ENCODE measurements at regions not wholly inside any gene's neighbourhood (a gene's known extent, or its start where the extent isn't known, plus 50 kb on each side); places are given as distances from the start of the nearest gene placed in this dataset.

DNA sequence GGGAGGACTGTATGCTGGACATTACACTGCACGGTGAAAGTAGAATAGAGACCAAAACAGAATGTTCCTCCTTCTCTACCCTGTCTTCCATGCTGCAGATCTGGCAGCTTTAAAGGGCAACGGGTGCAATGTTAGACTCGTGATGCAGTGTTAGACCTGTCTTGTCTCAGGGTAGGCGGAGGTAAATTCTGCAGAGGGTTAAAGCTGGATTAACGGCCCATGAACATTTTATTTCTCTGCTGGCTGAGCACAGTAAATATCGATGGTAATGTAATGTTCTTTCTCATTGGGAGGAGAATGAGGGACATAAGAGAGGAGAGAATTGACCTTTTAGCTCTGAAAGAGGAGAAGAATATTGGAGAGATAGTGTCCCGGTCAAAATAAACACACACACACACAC, 178.9 kb downstream of the NMUR2 start:
- TF ChIP-seq FOXK2 (IDR thresholded peaks at IDR 0.05) (no peak), HDGF (IDR thresholded peaks at IDR 0.05; ENCODE audit: borderline replicate concordance) (no peak)
- TF ChIP-seq, protein P1, sequence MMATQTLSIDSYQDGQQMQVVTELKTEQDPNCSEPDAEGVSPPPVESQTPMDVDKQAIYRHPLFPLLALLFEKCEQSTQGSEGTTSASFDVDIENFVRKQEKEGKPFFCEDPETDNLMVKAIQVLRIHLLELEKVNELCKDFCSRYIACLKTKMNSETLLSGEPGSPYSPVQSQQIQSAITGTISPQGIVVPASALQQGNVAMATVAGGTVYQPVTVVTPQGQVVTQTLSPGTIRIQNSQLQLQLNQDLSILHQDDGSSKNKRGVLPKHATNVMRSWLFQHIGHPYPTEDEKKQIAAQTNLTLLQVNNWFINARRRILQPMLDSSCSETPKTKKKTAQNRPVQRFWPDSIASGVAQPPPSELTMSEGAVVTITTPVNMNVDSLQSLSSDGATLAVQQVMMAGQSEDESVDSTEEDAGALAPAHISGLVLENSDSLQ (IDR thresholded peaks at IDR 0.05), result no peak
- DNase-seq (ENCODE audit: extremely low spot score), result no peak
- ChIA-PET POLR2A (no interaction called here), CTCF (no interaction called here)

DNA sequence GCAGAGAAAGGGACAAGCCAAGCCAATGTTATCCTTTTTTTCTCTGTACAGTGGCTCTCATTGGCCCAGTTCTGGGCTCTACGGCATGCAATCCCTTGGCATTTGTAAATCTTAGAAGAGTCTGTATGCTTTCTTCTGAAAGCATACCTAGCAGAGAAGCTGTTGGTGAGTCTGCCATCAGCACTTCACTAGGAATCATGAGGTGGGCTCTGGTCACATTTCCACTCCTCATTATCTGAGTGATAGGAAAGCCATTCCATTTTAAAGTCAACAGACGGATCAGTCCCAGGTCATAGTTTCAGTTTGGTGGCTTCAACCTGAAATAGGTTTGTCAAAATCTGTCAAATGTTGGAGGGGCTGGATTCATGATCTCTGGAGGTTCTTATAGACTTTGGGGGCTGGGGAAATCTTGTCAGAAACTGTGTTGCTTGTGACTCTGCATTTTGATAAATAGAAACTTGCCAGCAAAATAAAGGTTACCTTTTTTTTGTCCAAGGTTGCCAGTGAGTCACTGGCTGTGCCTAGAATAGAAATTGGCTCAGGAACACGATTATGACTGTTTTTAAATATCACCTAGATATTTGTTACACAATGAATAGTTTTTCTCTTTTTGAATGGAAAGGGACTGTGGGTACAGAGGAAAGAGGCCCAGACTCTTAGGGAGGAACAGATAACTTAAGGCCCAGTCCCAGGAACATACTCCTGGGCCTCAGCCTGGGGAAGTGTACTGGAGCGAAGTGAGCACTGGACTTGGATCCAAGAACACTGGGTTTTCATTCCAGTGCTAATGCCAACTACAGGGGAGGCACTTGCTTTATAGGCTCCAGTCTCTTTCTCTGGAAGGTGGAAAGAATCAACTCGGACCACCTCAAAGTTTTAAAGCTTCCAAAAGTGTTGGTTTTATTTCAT, 183.1 kb downstream of the NMUR2 start:
- no peak for DNase-seq (ENCODE audit: extremely low spot score)
- no peak for TF ChIP-seq L3MBTL2 (conservative IDR thresholded peaks at IDR 0.05)
- no peak for TF ChIP-seq ZNF384 (IDR thresholded peaks at IDR 0.05)
- TF ChIP-seq ELF4 (IDR thresholded peaks at IDR 0.05), result no peak
- no peak for TF ChIP-seq LEF1 (IDR thresholded peaks at IDR 0.05; ENCODE audit: borderline replicate concordance)
- no peak for TF ChIP-seq ARNT (IDR thresholded peaks at IDR 0.05)
- no peak for TF ChIP-seq FOXM1 (IDR thresholded peaks at IDR 0.05; ENCODE audit: borderline replicate concordance)
- TF ChIP-seq CTBP1 (IDR thresholded peaks at IDR 0.05; ENCODE audit: borderline replicate concordance), result no peak
- no peak for TF ChIP-seq TARDBP (IDR thresholded peaks at IDR 0.05)
- TF ChIP-seq, protein P1 (IDR thresholded peaks at IDR 0.05), result no peak
- TF ChIP-seq SUZ12 (IDR thresholded peaks at IDR 0.05), result no peak
- no peak for TF ChIP-seq HDGF (IDR thresholded peaks at IDR 0.05; ENCODE audit: borderline replicate concordance)
- TF ChIP-seq FOXA1 (IDR thresholded peaks at IDR 0.05), result no peak
- CTCF ChIA-PET, result no interaction called here
- POLR2A ChIA-PET, result no interaction called here

DNA sequence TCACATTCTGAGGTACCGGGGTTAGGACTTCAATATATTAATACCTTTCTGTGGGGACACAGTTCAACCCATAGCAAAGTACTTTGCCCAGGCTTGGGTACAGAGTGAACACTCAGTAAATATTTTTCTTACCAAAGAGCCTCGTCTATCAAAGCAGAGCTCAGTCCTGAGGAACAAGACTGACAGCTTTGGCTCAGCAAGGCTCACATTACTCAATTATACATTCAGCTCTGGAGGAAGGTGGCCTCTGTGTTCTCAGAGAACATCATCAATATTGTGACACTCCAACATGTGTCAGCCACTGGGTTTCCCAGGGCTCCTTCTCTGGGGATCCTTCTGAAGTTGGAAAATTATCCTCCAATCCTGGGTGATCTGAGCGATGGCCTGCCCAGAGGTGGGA, 186.4 kb downstream of the NMUR2 start:
- CTCF ChIA-PET, result no interaction called here
- no peak for DNase-seq (ENCODE audit: extremely low spot score)
- TF ChIP-seq, protein P1 (IDR thresholded peaks at IDR 0.05), result no peak
- TF ChIP-seq ELF4 (IDR thresholded peaks at IDR 0.05), result no peak
- no peak for TF ChIP-seq FOXM1 (IDR thresholded peaks at IDR 0.05; ENCODE audit: borderline replicate concordance)
- no peak for TF ChIP-seq SUZ12 (IDR thresholded peaks at IDR 0.05)
- no peak for TF ChIP-seq NFRKB (IDR thresholded peaks at IDR 0.05)
- TF ChIP-seq ZNF384 (IDR thresholded peaks at IDR 0.05), result no peak
- no peak for TF ChIP-seq ARNT (IDR thresholded peaks at IDR 0.05)
- TF ChIP-seq L3MBTL2 (conservative IDR thresholded peaks at IDR 0.05), result no peak
- no peak for TF ChIP-seq SP1 (IDR thresholded peaks at IDR 0.05)
- TF ChIP-seq FOXK2 (IDR thresholded peaks at IDR 0.05), result no peak
- no peak for TF ChIP-seq TARDBP (IDR thresholded peaks at IDR 0.05)
- no peak for TF ChIP-seq CTBP1 (IDR thresholded peaks at IDR 0.05; ENCODE audit: borderline replicate concordance)
- no peak for TF ChIP-seq HDGF (IDR thresholded peaks at IDR 0.05; ENCODE audit: borderline replicate concordance)
- TF ChIP-seq LEF1 (IDR thresholded peaks at IDR 0.05; ENCODE audit: borderline replicate concordance), result no peak
- TF ChIP-seq FOXA1 (IDR thresholded peaks at IDR 0.05), result no peak
- TF ChIP-seq BHLHE40 (IDR thresholded peaks at IDR 0.05; ENCODE audit: borderline replicate concordance), result no peak
- POLR2A ChIA-PET, result no interaction called here

DNA sequence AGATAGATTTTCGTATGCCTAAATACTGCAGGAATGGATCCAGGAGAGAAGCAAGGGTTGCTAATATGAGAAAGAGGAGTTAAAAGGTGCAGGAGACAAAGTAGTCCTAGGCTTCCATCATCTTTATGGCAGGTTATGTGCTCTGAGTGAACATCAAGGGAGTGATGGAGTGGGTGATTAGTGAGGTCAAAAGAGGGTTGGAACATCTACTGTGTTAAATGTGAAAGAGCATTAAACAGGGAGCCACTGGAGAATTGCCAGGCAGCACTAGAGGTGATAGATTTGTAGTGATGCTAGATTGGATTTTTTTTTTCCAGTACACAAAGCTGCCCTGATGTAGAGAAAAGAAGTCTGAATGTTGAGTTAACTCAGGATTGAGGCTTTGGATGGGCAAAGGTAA, 199.3 kb downstream of the NMUR2 start:
- TF ChIP-seq FOXK2 (IDR thresholded peaks at IDR 0.05) (no peak), SP1 (IDR thresholded peaks at IDR 0.05) (no peak)
- TF ChIP-seq, protein P1 (IDR thresholded peaks at IDR 0.05), result no peak
- no peak for DNase-seq (ENCODE audit: extremely low spot score)
- ChIA-PET CTCF (no interaction called here), POLR2A (no interaction called here)

DNA sequence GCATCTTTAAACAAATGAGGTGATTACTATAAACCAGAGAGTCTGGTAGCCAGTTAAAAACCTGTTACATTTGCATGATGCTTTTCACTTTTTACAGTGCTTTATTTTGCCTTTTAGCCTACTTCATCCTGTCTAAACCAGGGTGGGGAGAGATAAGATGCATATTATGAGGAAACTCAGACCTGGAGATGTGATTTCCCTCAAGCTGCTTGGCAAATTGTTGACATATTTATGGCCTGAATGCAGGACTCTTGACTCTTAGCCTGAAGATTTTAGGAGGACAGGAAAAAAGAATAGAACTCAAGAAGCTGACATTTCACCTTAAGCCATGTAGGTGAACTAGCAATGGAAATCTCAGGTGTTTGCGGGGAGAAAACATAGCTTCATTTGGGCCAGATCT, 202.8 kb downstream of the NMUR2 start:
- no peak for DNase-seq (ENCODE audit: extremely low spot score)
- ChIA-PET POLR2A (no interaction called here), CTCF (no interaction called here)
- no peak for TF ChIP-seq ZNF384 (IDR thresholded peaks at IDR 0.05)
- no peak for TF ChIP-seq ELF4 (IDR thresholded peaks at IDR 0.05)
- no peak for TF ChIP-seq L3MBTL2 (conservative IDR thresholded peaks at IDR 0.05)
- no peak for TF ChIP-seq FOXM1 (IDR thresholded peaks at IDR 0.05; ENCODE audit: borderline replicate concordance)
- no peak for TF ChIP-seq ARNT (IDR thresholded peaks at IDR 0.05)

DNA sequence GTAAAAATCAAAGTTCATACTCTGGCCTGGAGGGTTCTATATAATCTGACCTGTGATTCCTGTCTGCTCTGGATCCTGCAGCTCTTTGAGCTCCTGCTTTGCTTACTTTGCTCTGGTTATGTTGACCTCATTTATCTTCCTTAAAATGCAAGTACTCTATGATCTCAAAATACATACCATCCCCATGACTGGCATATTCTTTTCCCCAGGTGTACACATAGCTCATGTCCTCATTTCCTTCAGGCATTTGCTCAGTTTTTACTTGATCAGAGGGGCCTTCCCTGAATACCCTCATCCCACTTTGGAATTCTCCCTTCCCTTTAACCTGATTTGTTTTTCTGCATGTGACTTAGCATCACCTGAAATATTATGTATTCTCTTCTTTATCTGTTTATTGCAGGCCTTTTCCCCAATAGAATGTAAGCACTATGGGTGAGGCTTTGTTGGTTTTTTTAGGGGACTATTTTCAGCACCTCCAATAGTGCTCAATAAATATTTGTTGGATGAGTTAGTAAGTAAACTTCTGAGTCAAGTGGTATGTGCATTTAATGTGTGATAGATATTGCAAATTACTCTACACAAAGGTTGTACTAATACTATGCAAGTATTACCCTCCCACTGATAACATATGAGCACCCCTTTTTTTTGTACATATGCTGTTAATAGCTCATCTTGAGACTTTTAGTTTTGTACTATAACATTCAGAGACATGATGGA, 211.5 kb downstream of the NMUR2 start:
- TF ChIP-seq BHLHE40 (IDR thresholded peaks at IDR 0.05; ENCODE audit: borderline replicate concordance) (no peak), SP1 (IDR thresholded peaks at IDR 0.05) (no peak), L3MBTL2 (conservative IDR thresholded peaks at IDR 0.05) (no peak), FOXK2 (IDR thresholded peaks at IDR 0.05) (no peak), LEF1 (IDR thresholded peaks at IDR 0.05; ENCODE audit: borderline replicate concordance) (no peak), TARDBP (IDR thresholded peaks at IDR 0.05) (no peak), HDGF (IDR thresholded peaks at IDR 0.05; ENCODE audit: borderline replicate concordance) (no peak), FOXM1 (IDR thresholded peaks at IDR 0.05; ENCODE audit: borderline replicate concordance) (no peak), ZNF384 (IDR thresholded peaks at IDR 0.05) (no peak), SUZ12 (IDR thresholded peaks at IDR 0.05) (no peak), NFRKB (IDR thresholded peaks at IDR 0.05) (no peak), ARNT (IDR thresholded peaks at IDR 0.05) (no peak), ELF4 (IDR thresholded peaks at IDR 0.05) (no peak), FOXA1 (IDR thresholded peaks at IDR 0.05) (no peak), CTBP1 (IDR thresholded peaks at IDR 0.05; ENCODE audit: borderline replicate concordance) (no peak)
- TF ChIP-seq, protein P1 (IDR thresholded peaks at IDR 0.05), result no peak
- POLR2A ChIA-PET, result no interaction called here
- no peak for DNase-seq (ENCODE audit: extremely low spot score)
- CTCF ChIA-PET, result interaction anchor here (0.7 kb wide), 1 partner anchor 50 kb away, joined by 3 read pairs; no protein-coding TSS in a partner anchor
